Activated T-helper 1 cell treated with anti-CD3 and anti-CD28 coated beads, Interleukin-12 subunit alpha, Interleukin-12 subunit beta, Interleukin-2, Interleukin-4 antibody, amounts not matched to agents 30 ng/mL and 10 ng/mL and 1 ng/mL, durations not matched to agents 14 hours and 24 hours and 36 hours (primary cell): ENCODE measurements at regions not wholly inside any gene's neighbourhood (a gene's known extent, or its start where the extent isn't known, plus 50 kb on each side); places are given as distances from the start of the nearest gene placed in this dataset.

Experiments
- DNase-seq: peaks from one replicate; pipeline ENCODE4 v3.0.0; 2021; ENCODE audit warnings: low spot score
- H3K27ac Mint-ChIP-seq: one replicate; pipeline ENCODE4 v1.8.0; 2021; ENCODE audit warnings: mild to moderate bottlenecking, mixed read lengths
- H3K27me3 Mint-ChIP-seq: one replicate; pipeline ENCODE4 v1.8.0; 2022; ENCODE audit warnings: mild to moderate bottlenecking, moderate library complexity, mixed read lengths; ENCODE audit not compliant: insufficient read depth
- H3K36me3 Mint-ChIP-seq: one replicate; pipeline ENCODE4 v1.8.0; 2021; ENCODE audit warnings: low read depth, mixed read lengths
- H3K4me1 Mint-ChIP-seq: one replicate; pipeline ENCODE4 v1.8.0; 2021; ENCODE audit warnings: low read depth, mixed read lengths
- H3K4me3 Mint-ChIP-seq: one replicate; pipeline ENCODE4 v1.8.0; 2021; ENCODE audit warnings: mild to moderate bottlenecking, moderate library complexity, mixed read lengths
- H3K9me3 Mint-ChIP-seq: one replicate; pipeline ENCODE4 v1.8.0; 2021; ENCODE audit warnings: mixed read lengths
- intact Hi-C: fragments of 100-400 bp; cut with micrococcal nuclease; formaldehyde crosslinking; loops from one replicate; pipeline ENCODE4 v1.15.1; 2024

DNA sequence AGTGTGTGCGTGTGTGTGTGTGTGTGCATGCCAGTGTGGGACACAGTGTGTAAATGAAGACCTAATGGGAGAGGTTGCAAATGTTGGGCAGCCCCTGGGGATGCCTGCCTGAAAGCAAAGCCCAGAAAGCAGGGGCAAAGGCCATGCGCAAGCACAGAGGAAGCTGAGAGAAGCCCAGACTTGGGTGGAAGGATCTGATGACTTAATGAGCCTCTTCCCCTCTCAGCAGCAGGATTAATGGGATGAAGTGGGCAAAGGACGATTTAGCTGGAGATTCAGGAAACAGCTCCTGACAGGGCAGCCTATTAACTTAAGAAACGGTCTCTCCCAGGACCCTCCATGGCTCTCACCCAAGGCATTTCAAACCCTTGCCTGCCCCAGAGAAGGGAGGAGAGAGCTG, 107.3 kb downstream of the EFNB1 start:
- Mint-ChIP-seq H3K36me3 (no peaks in the 10 kb centered on the region), H3K4me1 (no peaks in the 10 kb centered on the region), H3K27ac (no peak overlapping the region), H3K4me3 (no peak overlapping the region), H3K9me3 (no peaks in the 10 kb centered on the region), H3K27me3 (no peaks in the 10 kb centered on the region)
- intact Hi-C loops: no loop called here
- no peak for DNase-seq

GRCh38 chrX:68935362-68935761, 106.5 kb downstream of the EFNB1 start:
- Mint-ChIP-seq H3K9me3 (no peaks in the 10 kb centered on the region), H3K27ac (no peak overlapping the region), H3K27me3 (no peaks in the 10 kb centered on the region), H3K4me3 (no peak overlapping the region), H3K4me1 (no peaks in the 10 kb centered on the region), H3K36me3 (no peaks in the 10 kb centered on the region)
- DNase-seq: no peak
- intact Hi-C loops: no loop called here

GRCh38 chrX:68934922-68935321, 106.1 kb downstream of the EFNB1 start:
- DNase-seq: no peak
- Mint-ChIP-seq H3K4me3 (no peak overlapping the region), H3K9me3 (no peaks in the 10 kb centered on the region), H3K27ac (no peak overlapping the region), H3K27me3 (no peaks in the 10 kb centered on the region), H3K4me1 (no peaks in the 10 kb centered on the region), H3K36me3 (no peaks in the 10 kb centered on the region)
- intact Hi-C loops: no loop called here

- Mint-ChIP-seq H3K27ac (no peak overlapping the region), H3K4me1 (no peaks in the 10 kb centered on the region), H3K9me3 (no peaks in the 10 kb centered on the region), H3K4me3 (no peak overlapping the region), H3K27me3 (no peaks in the 10 kb centered on the region), H3K36me3 (no peaks in the 10 kb centered on the region)
- no peak for DNase-seq
- intact Hi-C loops: no loop called here
Measured at GRCh38 chrX:68934421-68934820, 105.6 kb downstream of the EFNB1 start.

- Mint-ChIP-seq H3K36me3 (no peaks in the 10 kb centered on the region), H3K27me3 (no peaks in the 10 kb centered on the region), H3K27ac (no peak overlapping the region), H3K4me3 (no peak overlapping the region), H3K9me3 (no peaks in the 10 kb centered on the region), H3K4me1 (no peaks in the 10 kb centered on the region)
- intact Hi-C loops: no loop called here
- no peak for DNase-seq
Measured at GRCh38 chrX:68932611-68933010, 103.8 kb downstream of the EFNB1 start.

DNA sequence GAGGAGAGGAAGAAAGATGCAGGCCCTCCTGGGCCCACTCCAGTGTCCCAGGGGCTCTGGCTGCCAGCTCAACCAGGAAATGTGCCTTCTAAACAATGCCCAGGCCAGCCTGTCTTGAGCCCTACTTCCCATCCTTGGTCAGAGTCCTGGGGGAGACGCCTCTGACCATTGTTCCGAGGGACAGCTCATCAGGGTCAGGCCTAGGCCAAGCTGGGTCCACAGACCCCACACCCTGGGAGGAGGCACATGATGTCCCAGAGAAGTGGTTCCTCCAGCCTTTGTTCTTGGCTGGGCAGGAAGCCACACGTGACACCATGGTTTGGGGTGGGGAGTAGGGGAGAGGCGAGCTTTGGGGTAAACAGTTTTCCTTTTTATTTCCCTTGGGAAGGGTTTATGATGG, 102.5 kb downstream of the EFNB1 start:
- no peak for DNase-seq
- Mint-ChIP-seq H3K9me3 (no peaks in the 10 kb centered on the region), H3K4me3 (no peak overlapping the region), H3K4me1 (no peaks in the 10 kb centered on the region), H3K27me3 (no peaks in the 10 kb centered on the region), H3K36me3 (no peaks in the 10 kb centered on the region), H3K27ac (no peak overlapping the region)
- intact Hi-C loops: no loop called here

DNA sequence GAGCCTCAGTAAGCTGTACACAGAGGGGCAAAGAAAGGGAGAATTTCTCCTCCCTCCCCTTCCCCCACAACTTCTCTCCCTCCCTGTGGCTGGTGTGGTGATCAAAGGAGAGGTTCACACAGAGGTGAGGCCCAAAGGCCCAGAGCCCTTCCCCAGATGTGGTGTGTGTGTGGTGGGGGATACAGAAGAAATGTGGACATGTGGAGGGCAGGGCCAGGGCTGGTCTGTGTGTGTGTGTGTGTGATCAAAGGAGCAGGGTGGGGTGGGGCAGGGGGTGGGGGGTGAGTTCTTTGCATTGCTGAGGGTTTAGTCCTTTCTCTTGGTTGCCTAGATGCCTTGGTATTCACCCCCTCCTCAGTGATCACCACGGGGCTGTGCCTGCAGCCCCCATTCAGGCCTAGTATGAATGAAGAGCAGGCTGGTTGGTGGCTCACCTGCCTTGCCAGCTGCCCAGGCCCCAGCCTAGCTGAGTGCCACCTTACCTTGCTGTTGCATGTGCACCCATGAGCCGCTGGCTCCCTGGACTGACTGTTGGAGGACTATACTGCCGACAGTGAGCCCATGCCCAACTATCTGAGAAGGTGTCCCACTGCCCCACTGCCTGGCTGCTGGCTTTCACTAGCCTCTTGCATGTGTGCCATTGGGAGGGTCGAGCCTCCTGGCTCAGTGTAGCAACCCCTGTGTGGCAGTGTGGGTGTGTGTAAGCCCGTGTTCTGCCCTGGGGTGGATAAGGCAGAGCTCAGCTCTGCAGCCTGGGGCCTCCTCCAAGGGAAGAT, 101.9 kb downstream of the EFNB1 start:
- Mint-ChIP-seq H3K27me3 (no peaks in the 10 kb centered on the region), H3K27ac (no peak overlapping the region), H3K4me3 (no peak overlapping the region), H3K9me3 (no peaks in the 10 kb centered on the region), H3K36me3 (no peaks in the 10 kb centered on the region), H3K4me1 (no peaks in the 10 kb centered on the region)
- DNase-seq: no peak
- intact Hi-C loops: no loop called here

- H3K9me3 Mint-ChIP-seq: no peaks in the 10 kb centered on the region
- no peak overlapping the region for H3K4me3 Mint-ChIP-seq
- no peaks in the 10 kb centered on the region for H3K36me3 Mint-ChIP-seq
- H3K4me1 Mint-ChIP-seq: no peaks in the 10 kb centered on the region
- no peak for DNase-seq
- H3K27ac Mint-ChIP-seq: no peak overlapping the region
- intact Hi-C loops: no loop called here
- H3K27me3 Mint-ChIP-seq: no peaks in the 10 kb centered on the region
Measured at GRCh38 chrX:68929332-68930150, 100.7 kb downstream of the EFNB1 start.

DNA sequence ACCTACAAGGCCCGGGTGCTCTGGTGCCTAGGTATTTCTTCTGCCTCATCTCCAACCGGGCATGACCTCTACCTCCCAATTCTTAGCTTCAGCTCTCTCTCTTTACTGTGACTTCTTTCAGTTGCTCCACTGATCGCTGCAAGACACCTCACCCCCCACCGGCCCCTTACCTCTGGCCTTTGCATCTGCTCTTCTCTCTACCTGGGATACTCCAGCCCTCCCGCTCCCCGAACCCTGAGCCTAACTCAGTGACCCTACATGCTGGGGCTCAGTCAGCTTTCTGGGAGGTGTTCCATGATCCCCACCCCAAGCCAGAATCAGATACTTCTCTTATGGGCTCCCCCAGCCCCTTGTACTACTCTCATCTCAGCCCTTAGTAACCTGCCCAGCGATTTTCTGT, 99.6 kb downstream of the EFNB1 start:
- H3K27me3 Mint-ChIP-seq: no peaks in the 10 kb centered on the region
- H3K27ac Mint-ChIP-seq: no peak overlapping the region
- no peak overlapping the region for H3K4me3 Mint-ChIP-seq
- intact Hi-C loops: no loop called here
- H3K36me3 Mint-ChIP-seq: no peaks in the 10 kb centered on the region
- no peak for DNase-seq
- no peaks in the 10 kb centered on the region for H3K9me3 Mint-ChIP-seq
- no peaks in the 10 kb centered on the region for H3K4me1 Mint-ChIP-seq

DNA sequence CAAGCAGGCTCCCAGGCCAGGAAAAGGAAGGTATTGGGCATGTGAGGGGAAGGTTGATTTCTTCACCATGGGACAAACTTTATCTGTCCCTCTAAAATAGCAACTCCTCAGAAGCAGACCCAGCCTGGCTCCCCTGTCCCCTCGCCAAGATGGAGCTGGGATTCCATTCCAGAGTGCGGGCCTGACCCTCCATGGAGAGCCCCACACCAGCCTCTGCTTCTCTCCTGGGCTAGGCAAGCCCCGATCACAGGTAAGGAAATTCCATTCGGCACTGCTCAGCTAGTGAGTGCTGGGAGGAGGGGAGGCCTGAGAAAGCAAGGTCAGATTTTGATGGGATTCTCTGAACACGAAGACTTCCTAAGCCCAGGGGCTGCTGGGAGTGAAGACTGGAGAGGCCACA, 98.4 kb downstream of the EFNB1 start:
- intact Hi-C loops: no loop called here
- H3K27ac Mint-ChIP-seq: no peak overlapping the region
- no peaks in the 10 kb centered on the region for H3K27me3 Mint-ChIP-seq
- H3K36me3 Mint-ChIP-seq: no peaks in the 10 kb centered on the region
- H3K4me3 Mint-ChIP-seq: no peak overlapping the region
- no peak for DNase-seq
- no peaks in the 10 kb centered on the region for H3K4me1 Mint-ChIP-seq
- H3K9me3 Mint-ChIP-seq: no peaks in the 10 kb centered on the region

DNA sequence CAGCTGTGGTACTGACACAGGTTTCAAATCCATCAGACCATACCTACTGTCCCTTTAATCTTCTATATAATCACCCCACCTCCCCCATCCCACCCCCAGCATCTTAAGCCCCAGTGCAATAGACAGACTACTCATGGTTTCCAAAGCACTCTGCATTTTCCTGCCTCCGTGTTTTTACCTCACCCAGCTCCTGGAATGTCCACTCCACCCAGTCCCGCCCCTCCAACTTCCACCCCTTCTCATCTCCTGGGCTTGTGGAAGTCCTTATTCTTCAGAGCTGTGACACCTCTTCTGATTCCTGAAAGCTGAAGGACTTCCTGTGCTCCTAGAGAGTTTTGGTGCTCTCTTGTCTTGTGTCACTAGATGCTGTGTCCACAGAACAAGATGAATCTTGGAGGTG, 94.3 kb downstream of the EFNB1 start:
- Mint-ChIP-seq H3K36me3 (no peaks in the 10 kb centered on the region), H3K27ac (no peak overlapping the region), H3K4me1 (no peaks in the 10 kb centered on the region), H3K4me3 (no peak overlapping the region), H3K9me3 (no peaks in the 10 kb centered on the region), H3K27me3 (no peaks in the 10 kb centered on the region)
- DNase-seq: no peak
- intact Hi-C loops: no loop called here

DNA sequence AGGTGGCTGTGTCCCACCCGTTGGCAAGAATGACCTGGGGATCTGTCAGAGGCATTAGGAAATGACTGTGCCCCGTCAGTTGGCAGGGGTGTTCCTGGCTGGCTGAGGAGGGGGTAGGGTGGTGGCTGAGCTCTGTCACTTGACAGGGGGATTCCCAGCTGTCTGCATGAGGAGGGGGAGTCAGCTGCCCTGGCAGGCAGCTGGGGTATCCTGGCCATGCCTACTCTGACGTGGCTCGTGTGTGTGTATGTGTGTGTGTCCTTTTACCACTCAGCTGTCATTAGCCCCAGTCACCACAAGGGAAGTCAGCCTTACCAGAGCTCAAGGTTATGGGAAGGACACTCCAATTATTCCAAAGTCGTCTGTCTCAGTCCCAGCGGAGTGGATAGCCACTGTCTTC, 93.2 kb downstream of the EFNB1 start:
- Mint-ChIP-seq H3K4me1 (no peaks in the 10 kb centered on the region), H3K27me3 (no peaks in the 10 kb centered on the region), H3K27ac (no peak overlapping the region), H3K36me3 (no peaks in the 10 kb centered on the region), H3K4me3 (no peak overlapping the region), H3K9me3 (no peaks in the 10 kb centered on the region)
- no peak for DNase-seq
- intact Hi-C loops: no loop called here

GRCh38 chrX:68920561-68920960, 91.7 kb downstream of the EFNB1 start:
- DNase-seq: no peak
- no peak overlapping the region for H3K27ac Mint-ChIP-seq
- no peaks in the 10 kb centered on the region for H3K9me3 Mint-ChIP-seq
- no peaks in the 10 kb centered on the region for H3K27me3 Mint-ChIP-seq
- intact Hi-C loops: no loop called here
- H3K4me1 Mint-ChIP-seq: no peaks in the 10 kb centered on the region
- no peaks in the 10 kb centered on the region for H3K36me3 Mint-ChIP-seq
- H3K4me3 Mint-ChIP-seq: no peak overlapping the region
